GM23248 (cell line): ENCODE measurements at regions not wholly inside any gene's neighbourhood (a gene's known extent, or its start where the extent isn't known, plus 50 kb on each side); places are given as distances from the start of the nearest gene placed in this dataset.

Experiments
- EZH2 ChIP-seq: fragments of 200-600 bp; sonication (generic); IDR thresholded peaks from 2 replicates; pipeline ENCODE4 v1.6.1; 2018; ENCODE audit warnings: antibody characterized with exemption, mild to moderate bottlenecking; ENCODE audit not compliant: insufficient read depth, poor library complexity, severe bottlenecking
- EZH2phosphoT487 ChIP-seq: fragments of 200-600 bp; sonication (generic); IDR thresholded peaks from 2 replicates; pipeline ENCODE4 v1.6.1; 2018; ENCODE audit warnings: antibody characterized with exemption, moderate library complexity, mild to moderate bottlenecking, low read depth; ENCODE audit not compliant: insufficient read depth

GRCh38 chr3:95097493-95097892, 1034.6 kb downstream of the NSUN3 start:
- TF ChIP-seq EZH2 (no peak), EZH2phosphoT487 (no peak)
